Prostate gland (tissue), 2 donors: ENCODE measurements at regions not wholly inside any gene's neighbourhood (a gene's known extent, or its start where the extent isn't known, plus 50 kb on each side); places are given as distances from the start of the nearest gene placed in this dataset.

Experiments
- DNase-seq: peaks from one replicate; pipeline ENCODE4 v3.0.0-alpha.2; 2019; ENCODE audit warnings: low spot score
- H3K27ac ChIP-seq, 2 donors: fragments of 200-600 bp; sonication (generic); 2 replicates each; pipeline ENCODE4 v1.5.1; 2017 to 2019
- H3K27me3 ChIP-seq: fragments of 200-600 bp; sonication (generic); replicated peaks from 2 replicates; pipeline ENCODE4 v1.5.1; 2019; ENCODE audit not compliant: insufficient read depth
- H3K36me3 ChIP-seq, 2 donors: fragments of 200-600 bp; sonication (generic); 1 replicate in 1 of 2; 2 replicates in 1 of 2; pipeline versions ENCODE4 v1.5.1 to v1.8.1; 2017 to 2019
- H3K4me1 ChIP-seq: fragments of 200-600 bp; sonication (generic); replicated peaks from 2 replicates; pipeline ENCODE4 v1.5.1; 2019
- H3K4me3 ChIP-seq, 2 donors: fragments of 200-600 bp; sonication (generic); 2 replicates each; pipeline ENCODE4 v1.5.1; 2017 to 2019
- H3K9me3 ChIP-seq: fragments of 200-600 bp; sonication (generic); 2 replicates; pipeline ENCODE4 v1.5.1; 2017
- POLR2A ChIP-seq: fragments of 450-650 bp; IDR thresholded peaks from one replicate; pipeline ENCODE4 v1.6.1; 2016; ENCODE audit warnings: antibody characterized with exemption, mild to moderate bottlenecking
- POLR2AphosphoS5 ChIP-seq: sonication (generic); formaldehyde crosslinking; IDR thresholded peaks from one replicate; pipeline ENCODE4 v1.6.1; 2017; ENCODE audit warnings: antibody characterized with exemption
- WGBS: methylation state at CpG from one replicate; pipeline ENCODE4 v1.1.5; 2018; 5-methylcytosine and 5-hydroxymethylcytosine counted together
- intact Hi-C: fragments of 100-400 bp; cut with DNase I; formaldehyde crosslinking; loops from one replicate; pipeline ENCODE4 v1.14.2; 2022
- TF ChIP-seq, protein P1 (sequence below), 4 experiments: fragments of 200-600 bp in 2 of 4; fragments of 450-650 bp in 2 of 4; sonication (generic) in 2 of 4; IDR thresholded peaks; 1 replicate in 3 of 4; 2 replicates in 1 of 4; pipeline ENCODE4 v1.5.1; 2016 to 2019; ENCODE audit warnings: antibody characterized with exemption in 4 of 4, mild to moderate bottlenecking in 2 of 4, moderate library complexity in 2 of 4

DNA sequence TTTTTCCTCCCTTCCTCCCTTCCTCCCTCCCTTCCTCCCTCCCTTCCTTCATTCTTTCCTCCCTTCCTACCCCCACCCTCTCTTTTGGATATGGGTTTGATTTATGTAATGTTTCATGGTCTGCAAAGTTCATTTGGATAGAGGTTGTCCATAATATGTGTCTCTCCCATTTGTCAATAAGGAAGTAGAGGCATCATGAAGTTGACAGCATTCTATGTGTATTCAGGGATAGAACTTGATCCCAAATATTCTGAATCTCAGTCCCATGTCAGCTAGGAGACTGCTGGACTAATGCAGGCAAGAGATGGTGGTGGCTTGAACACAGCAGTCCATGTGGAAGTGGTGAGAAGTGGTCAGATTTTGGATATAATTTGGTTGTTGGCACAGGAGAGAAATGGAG, 90.7 kb upstream of the SLC6A6 start:
- H3K9me3 ChIP-seq = no peaks in the 10 kb centered on the region
- no peak for TF ChIP-seq POLR2AphosphoS5
- TF ChIP-seq, protein P1, sequence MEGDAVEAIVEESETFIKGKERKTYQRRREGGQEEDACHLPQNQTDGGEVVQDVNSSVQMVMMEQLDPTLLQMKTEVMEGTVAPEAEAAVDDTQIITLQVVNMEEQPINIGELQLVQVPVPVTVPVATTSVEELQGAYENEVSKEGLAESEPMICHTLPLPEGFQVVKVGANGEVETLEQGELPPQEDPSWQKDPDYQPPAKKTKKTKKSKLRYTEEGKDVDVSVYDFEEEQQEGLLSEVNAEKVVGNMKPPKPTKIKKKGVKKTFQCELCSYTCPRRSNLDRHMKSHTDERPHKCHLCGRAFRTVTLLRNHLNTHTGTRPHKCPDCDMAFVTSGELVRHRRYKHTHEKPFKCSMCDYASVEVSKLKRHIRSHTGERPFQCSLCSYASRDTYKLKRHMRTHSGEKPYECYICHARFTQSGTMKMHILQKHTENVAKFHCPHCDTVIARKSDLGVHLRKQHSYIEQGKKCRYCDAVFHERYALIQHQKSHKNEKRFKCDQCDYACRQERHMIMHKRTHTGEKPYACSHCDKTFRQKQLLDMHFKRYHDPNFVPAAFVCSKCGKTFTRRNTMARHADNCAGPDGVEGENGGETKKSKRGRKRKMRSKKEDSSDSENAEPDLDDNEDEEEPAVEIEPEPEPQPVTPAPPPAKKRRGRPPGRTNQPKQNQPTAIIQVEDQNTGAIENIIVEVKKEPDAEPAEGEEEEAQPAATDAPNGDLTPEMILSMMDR (IDR thresholded peaks at IDR 0.05) = no peak
- TF ChIP-seq POLR2A = no peak
- no peaks in the 10 kb centered on the region for H3K36me3 ChIP-seq
- intact Hi-C loops = no loop called here
- H3K4me3 ChIP-seq = no peak overlapping the region
- H3K4me1 ChIP-seq = no peaks in the 10 kb centered on the region
- no peak for DNase-seq
- no peak overlapping the region for H3K27ac ChIP-seq
- no peaks in the 10 kb centered on the region for H3K27me3 ChIP-seq

DNA sequence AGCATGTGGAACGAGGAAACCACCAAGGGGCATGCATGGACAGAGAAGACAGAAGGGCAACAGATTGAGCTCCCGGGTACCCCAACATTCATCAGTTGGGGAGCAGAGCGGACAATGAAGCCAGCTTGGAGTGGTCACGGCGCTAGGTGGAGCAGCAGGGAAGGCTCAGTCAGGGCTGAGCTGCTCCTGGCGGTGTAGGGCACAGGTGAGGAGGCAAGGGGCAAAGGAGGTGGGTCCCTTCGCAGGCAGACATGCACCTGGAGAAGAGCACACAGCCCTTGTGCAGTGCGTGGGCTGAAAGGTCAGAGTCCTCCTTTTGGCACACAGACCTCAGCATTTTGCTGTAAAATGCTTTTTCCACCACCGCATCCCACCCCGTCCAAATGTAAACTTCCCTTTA, 90.0 kb upstream of the SLC6A6 start:
- TF ChIP-seq POLR2A = no peak
- TF ChIP-seq, protein P1 (IDR thresholded peaks at IDR 0.05) = no peak

DNA sequence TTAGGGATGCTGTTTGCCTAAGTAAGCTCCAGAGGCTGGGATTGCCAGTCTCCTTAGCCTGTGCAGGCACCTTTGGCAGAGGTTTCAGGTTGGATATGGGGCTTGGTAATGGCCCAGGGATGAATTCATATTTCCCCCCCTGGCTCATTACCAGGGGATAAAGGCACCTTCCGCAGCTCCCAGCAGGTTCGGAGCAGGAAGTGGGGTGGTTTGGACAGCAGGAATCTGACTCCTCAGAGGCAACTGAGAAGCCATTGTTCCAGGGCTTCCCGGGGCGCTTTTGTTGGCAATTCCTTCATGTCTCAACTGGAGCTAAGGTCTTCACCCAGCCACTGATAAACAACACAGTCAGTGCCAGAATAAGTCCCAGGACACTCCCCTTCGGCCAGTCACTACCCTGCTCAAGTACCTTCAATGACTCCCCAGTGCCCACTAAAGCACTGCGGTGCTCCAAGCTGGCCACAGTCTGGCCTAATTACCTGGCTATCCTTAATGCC, 85.3 kb upstream of the SLC6A6 start:
- no peak for DNase-seq
- H3K27ac ChIP-seq = no peak overlapping the region
- 43% methylated on average over 6 of the region's 6 CpGs for WGBS

More for the DNA sequence above, 90.0 kb upstream of the SLC6A6 start:
- Histone ChIP-seq H3K9me3 (no peaks in the 10 kb centered on the region), H3K36me3 (no peaks in the 10 kb centered on the region), H3K27me3 (no peaks in the 10 kb centered on the region), H3K4me3 (no peak overlapping the region), H3K27ac (no peak overlapping the region), H3K4me1 (no peaks in the 10 kb centered on the region)
- no peak for DNase-seq
- 59% methylated on average over 10 of the region's 10 CpGs for WGBS
- intact Hi-C loops = no loop called here

DNA sequence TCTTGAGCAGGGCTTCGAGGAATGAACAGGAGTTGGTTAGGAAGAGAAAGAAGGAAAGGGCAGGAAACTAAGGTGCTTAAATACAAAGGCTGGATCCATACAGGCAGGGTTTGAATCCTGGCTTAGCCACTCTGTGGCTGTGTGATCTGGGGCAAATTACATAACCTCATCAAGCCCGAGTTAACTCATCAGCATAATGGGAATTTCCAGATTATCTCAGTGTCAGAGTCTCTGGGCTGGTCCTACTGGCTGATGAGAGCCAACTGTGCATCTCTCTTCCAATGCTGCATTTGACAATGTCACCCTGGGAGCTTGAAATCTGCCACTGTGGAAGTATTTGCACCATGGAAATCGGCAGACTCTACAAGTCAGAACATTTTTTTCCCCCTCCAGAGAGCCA, 83.8 kb upstream of the SLC6A6 start:
- no peak for DNase-seq
- Histone ChIP-seq H3K4me3 (no peak overlapping the region), H3K9me3 (no peaks in the 10 kb centered on the region), H3K27ac (no peak overlapping the region), H3K36me3 (no peaks in the 10 kb centered on the region), H3K4me1 (no peaks in the 10 kb centered on the region), H3K27me3 (no peaks in the 10 kb centered on the region)
- TF ChIP-seq, protein P1 (IDR thresholded peaks at IDR 0.05) = no peak
- TF ChIP-seq POLR2AphosphoS5 (no peak), POLR2A (no peak)
- intact Hi-C loops = no loop called here
- WGBS = 83% methylated on average over 3 of the region's 3 CpGs

More for the DNA sequence above, 85.3 kb upstream of the SLC6A6 start:
- TF ChIP-seq POLR2AphosphoS5 (no peak), POLR2A (no peak)
- TF ChIP-seq, protein P1 (IDR thresholded peaks at IDR 0.05) = no peak
- intact Hi-C loops = no loop called here
- Histone ChIP-seq H3K27me3 (no peaks in the 10 kb centered on the region), H3K4me3 (no peak overlapping the region), H3K4me1 (no peaks in the 10 kb centered on the region), H3K36me3 (no peaks in the 10 kb centered on the region), H3K9me3 (no peaks in the 10 kb centered on the region)

DNA sequence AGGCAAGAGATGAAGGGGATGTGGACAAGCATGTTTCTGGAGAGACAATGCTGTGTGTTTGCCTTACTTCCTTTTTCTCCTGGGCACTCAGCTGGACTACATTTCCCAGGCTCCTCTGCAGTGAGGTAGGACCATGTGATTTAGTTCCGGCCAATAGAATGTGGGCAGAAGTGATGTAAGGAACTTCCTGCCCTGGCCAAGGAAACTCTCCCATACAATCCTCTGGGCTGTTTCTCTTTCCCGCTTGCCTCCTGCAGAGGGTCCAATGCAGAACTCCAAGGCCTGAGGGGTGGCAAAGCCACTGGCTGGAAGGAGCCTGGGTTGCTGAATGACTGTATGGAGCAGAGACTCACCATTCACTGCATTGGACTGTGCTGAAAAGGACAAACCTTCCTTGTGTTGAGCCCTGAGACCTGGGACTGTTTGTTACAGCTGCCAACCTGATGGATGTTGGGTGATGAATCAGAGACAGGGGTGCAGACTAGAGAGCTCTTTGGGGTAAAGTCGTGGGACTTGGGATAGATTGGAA, 82.7 kb upstream of the SLC6A6 start:
- intact Hi-C loops = no loop called here
- DNase-seq = no peak
- TF ChIP-seq POLR2AphosphoS5 (no peak), POLR2A (no peak)
- TF ChIP-seq, protein P1 (IDR thresholded peaks at IDR 0.05) = no peak
- Histone ChIP-seq H3K4me1 (no peaks in the 10 kb centered on the region), H3K36me3 (no peaks in the 10 kb centered on the region), H3K9me3 (no peaks in the 10 kb centered on the region), H3K27ac (no peak overlapping the region), H3K4me3 (no peak overlapping the region), H3K27me3 (no peaks in the 10 kb centered on the region)
- WGBS = 79% methylated on average over 3 of the region's 3 CpGs
